Smooth muscle cell (in vitro differentiated cells): ENCODE measurements at regions not wholly inside any gene's neighbourhood (a gene's known extent, or its start where the extent isn't known, plus 50 kb on each side); places are given as distances from the start of the nearest gene placed in this dataset.

Experiments used
- DNase-seq: peaks from one replicate; lab custom pipeline; 2025; ENCODE audit not compliant: unreplicated experiment; lab: John Stamatoyannopoulos, UW
- H2AFZ ChIP-seq: fragments of 200-600 bp; sonication (generic); 2 replicates; pipeline ENCODE4 v1.6.0; 2016; ENCODE audit warnings: antibody characterized with exemption, low read depth, mild to moderate bottlenecking
- H3F3A ChIP-seq: fragments of 200-600 bp; sonication (generic); 2 replicates; pipeline ENCODE4 v1.6.0; 2017; ENCODE audit warnings: antibody characterized with exemption, low read depth
- H3K27ac ChIP-seq: fragments of 200-600 bp; sonication (generic); 2 replicates; pipeline ENCODE4 v1.5.1; 2016; ENCODE audit warnings: low read depth, mild to moderate bottlenecking
- H3K27me3 ChIP-seq: fragments of 200-600 bp; sonication (generic); 2 replicates; pipeline ENCODE4 v1.6.1; 2016; ENCODE audit warnings: low read depth, mild to moderate bottlenecking
- H3K36me3 ChIP-seq: fragments of 200-600 bp; sonication (generic); 2 replicates; pipeline ENCODE4 v1.5.1; 2016; ENCODE audit warnings: low read depth
- H3K4me1 ChIP-seq: fragments of 200-600 bp; sonication (generic); 2 replicates; pipeline ENCODE4 v1.5.1; 2016; ENCODE audit warnings: low read depth
- H3K4me2 ChIP-seq: fragments of 200-600 bp; sonication (generic); 2 replicates; pipeline ENCODE4 v1.6.0; 2016; ENCODE audit warnings: mild to moderate bottlenecking
- H3K4me3 ChIP-seq: fragments of 200-600 bp; sonication (generic); 2 replicates; pipeline ENCODE4 v1.5.1; 2016; ENCODE audit warnings: mild to moderate bottlenecking
- H3K79me2 ChIP-seq: fragments of 200-600 bp; sonication (generic); 2 replicates; pipeline ENCODE4 v1.6.0; 2016; ENCODE audit warnings: low read depth, mild to moderate bottlenecking
- H3K9ac ChIP-seq: fragments of 200-600 bp; sonication (generic); 2 replicates; pipeline ENCODE4 v1.6.0; 2016; ENCODE audit warnings: low read depth
- H3K9me3 ChIP-seq: fragments of 200-600 bp; sonication (generic); replicated peaks from 2 replicates; pipeline ENCODE4 v1.5.1; 2016; ENCODE audit warnings: low read depth
- H4K20me1 ChIP-seq: fragments of 200-600 bp; sonication (generic); 2 replicates; pipeline ENCODE4 v1.6.0; 2016; ENCODE audit warnings: low read depth
- CTCF ChIP-seq: fragments of 200-600 bp; sonication (generic); IDR thresholded peaks from 2 replicates; pipeline ENCODE4 v1.5.1; 2017; ENCODE audit warnings: borderline replicate concordance, mild to moderate bottlenecking, antibody characterized with exemption; ENCODE audit not compliant: insufficient read depth, poor library complexity, severe bottlenecking
- WGBS: methylation state at CpG from one replicate; pipeline ENCODE4 v1.1.7; 2016; ENCODE audit warnings: low lambda C conversion rate; 5-methylcytosine and 5-hydroxymethylcytosine counted together

DNA sequence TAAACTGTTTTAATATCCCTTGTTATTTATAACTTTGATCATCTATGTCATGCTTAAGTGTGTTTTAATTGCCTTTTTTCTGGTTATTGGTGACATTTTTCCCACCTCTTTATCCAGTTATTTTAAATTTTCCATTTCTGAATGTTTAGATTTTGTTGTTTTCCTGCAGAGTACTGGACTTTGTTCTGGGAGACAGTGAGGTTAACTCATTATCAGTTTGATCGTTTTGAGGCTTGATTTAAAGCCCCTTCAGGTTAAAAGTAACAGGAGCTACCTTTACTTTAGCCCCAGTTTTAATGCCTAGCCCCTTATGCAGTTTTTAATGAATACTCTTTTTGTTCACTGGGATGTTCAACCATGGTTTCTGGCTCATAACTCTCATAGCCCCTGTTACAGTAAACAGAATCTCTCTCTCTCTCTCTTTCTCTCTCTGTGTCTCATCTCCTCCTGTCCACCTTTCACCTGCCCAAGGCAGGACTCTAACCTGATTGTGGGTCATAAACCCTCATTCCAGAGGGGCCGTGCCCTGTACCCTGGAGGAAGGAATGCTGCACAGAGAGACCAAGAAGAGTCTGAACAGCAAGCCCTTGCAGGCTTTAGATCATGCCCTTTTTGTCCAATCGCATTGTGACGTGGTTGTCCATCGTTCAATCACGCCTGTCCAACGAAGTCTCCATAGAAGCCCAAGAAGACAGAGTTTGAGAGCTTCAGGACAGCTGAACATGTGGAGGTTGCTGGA lies 91.8 kb upstream of the WDR72 start:
- no peak for DNase-seq
- no peaks in the 10 kb centered on the region for H3K4me1 ChIP-seq
- no peaks in the 10 kb centered on the region for H4K20me1 ChIP-seq
- no peak overlapping the region for H3K4me3 ChIP-seq
- H3K9ac ChIP-seq: no peak overlapping the region
- 75% methylated on average over 7 of the region's 7 CpGs for WGBS
- no peaks in the 10 kb centered on the region for H3F3A ChIP-seq
- no peak overlapping the region for H3K27ac ChIP-seq
- H3K36me3 ChIP-seq: no peaks in the 10 kb centered on the region
- H3K79me2 ChIP-seq: no peaks in the 10 kb centered on the region
- H3K4me2 ChIP-seq: no peak overlapping the region
- no peaks in the 10 kb centered on the region for H3K9me3 ChIP-seq
- no peak for TF ChIP-seq CTCF
- H3K27me3 ChIP-seq: no peaks in the 10 kb centered on the region
- no peak overlapping the region for H2AFZ ChIP-seq

GRCh38 chr15:53847745-53848144 lies 88.3 kb upstream of the WDR72 start:
- H3K27ac ChIP-seq: no peak overlapping the region
- no peak overlapping the region for H3K4me3 ChIP-seq
- H3K36me3 ChIP-seq: no peaks in the 10 kb centered on the region
- H3K9me3 ChIP-seq: no peaks in the 10 kb centered on the region
- no peaks in the 10 kb centered on the region for H3F3A ChIP-seq
- no peaks in the 10 kb centered on the region for H4K20me1 ChIP-seq
- no peak overlapping the region for H2AFZ ChIP-seq
- H3K4me2 ChIP-seq: no peak overlapping the region
- no peak for DNase-seq
- 96% methylated on average over 2 of the region's 2 CpGs for WGBS
- H3K27me3 ChIP-seq: no peaks in the 10 kb centered on the region
- no peak for TF ChIP-seq CTCF
- no peaks in the 10 kb centered on the region for H3K79me2 ChIP-seq
- H3K4me1 ChIP-seq: no peaks in the 10 kb centered on the region
- H3K9ac ChIP-seq: no peak overlapping the region

DNA sequence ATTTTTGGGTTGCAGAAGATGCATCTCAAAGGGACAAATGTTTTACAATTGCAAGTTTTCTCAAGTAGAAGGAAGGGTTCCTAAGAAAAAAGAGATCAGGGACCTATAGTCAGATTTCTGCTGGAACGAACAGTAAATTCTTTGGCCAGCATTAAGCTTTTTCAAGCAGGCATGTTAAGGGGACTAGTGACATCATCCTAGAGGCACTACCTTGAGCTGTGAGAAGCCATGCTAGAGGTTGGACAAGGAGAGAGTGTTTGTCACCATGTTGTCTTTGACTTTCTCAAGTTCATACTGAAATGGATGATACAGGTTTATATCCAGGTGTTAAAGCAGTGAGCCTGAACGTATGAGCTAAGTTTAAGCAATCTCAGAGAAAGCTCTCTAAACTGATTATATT lies 85.2 kb upstream of the WDR72 start:
- Histone ChIP-seq H3K27ac (no peak overlapping the region), H2AFZ (no peak overlapping the region), H3K4me3 (no peak overlapping the region), H4K20me1 (no peaks in the 10 kb centered on the region), H3K9ac (no peak overlapping the region), H3K79me2 (no peaks in the 10 kb centered on the region), H3K36me3 (no peaks in the 10 kb centered on the region), H3K4me2 (no peak overlapping the region), H3F3A (no peaks in the 10 kb centered on the region), H3K27me3 (no peaks in the 10 kb centered on the region), H3K9me3 (no peaks in the 10 kb centered on the region), H3K4me1 (no peaks in the 10 kb centered on the region)
- 82% methylated on average over 2 of the region's 2 CpGs for WGBS
- no peak for TF ChIP-seq CTCF
- no peak for DNase-seq
